ENCODE measurements at regions not wholly inside any gene's neighbourhood (a gene's known extent, or its start where the extent isn't known, plus 50 kb on each side); places are given as distances from the start of the nearest gene placed in this dataset.
A peak's percentile ranks its signal among the peaks of the same experiment; 100 is the strongest.
"Not testable (repeated sequence)": the region's sequence is repeated elsewhere in the genome, so short reads cannot be mapped to it uniquely, and the experiment has no call there.

GRCh38 chr1:228870041-228870713, 134.9 kb downstream of the RHOU start:
- no peak for DNase-seq

GRCh38 chr1:228871314-228872061, 136.2 kb downstream of the RHOU start:
- no peak for DNase-seq

GRCh38 chr1:228872080-228872479, 136.8 kb downstream of the RHOU start:
- no peak for DNase-seq

GRCh38 chr1:228873709-228874108, 138.4 kb downstream of the RHOU start:
- DNase-seq, result no peak

- no peak for DNase-seq
Measured at GRCh38 chr1:228875741-228876140, 140.5 kb downstream of the RHOU start.

GRCh38 chr1:228876187-228876586, 140.9 kb downstream of the RHOU start:
- DNase-seq, result no peak

- DNase-seq, result no peak
Measured at GRCh38 chr1:228879164-228879563, 143.9 kb downstream of the RHOU start.

GRCh38 chr1:228882041-228882770, 146.9 kb downstream of the RHOU start:
- DNase-seq, result no peak

GRCh38 chr1:228882771-228883450, 147.6 kb downstream of the RHOU start:
- no peak for DNase-seq

GRCh38 chr1:228883535-228883934, 148.3 kb downstream of the RHOU start:
- DNase-seq, result no peak

GRCh38 chr1:228884196-228884595, 148.9 kb downstream of the RHOU start:
- DNase-seq, result peak; percentile 11

- no peak for DNase-seq
Measured at GRCh38 chr1:228884615-228885566, 149.6 kb downstream of the RHOU start.

- no peak for DNase-seq
Measured at GRCh38 chr1:228885845-228886244, 150.6 kb downstream of the RHOU start.

- no peak for DNase-seq
Measured at GRCh38 chr1:228887101-228887500, 151.8 kb downstream of the RHOU start.

- no peak for DNase-seq
Measured at GRCh38 chr1:228887960-228888359, 152.7 kb downstream of the RHOU start.

GRCh38 chr1:228889289-228889688, 154.0 kb downstream of the RHOU start:
- DNase-seq, result peak; percentile 37

- no peak for DNase-seq
Measured at GRCh38 chr1:228891272-228892034, 156.2 kb downstream of the RHOU start.

GRCh38 chr1:228892200-228892599, 156.9 kb downstream of the RHOU start:
- DNase-seq, result not testable (repeated sequence)

GRCh38 chr1:228894442-228894989, 159.2 kb downstream of the RHOU start:
- DNase-seq, result no peak

GRCh38 chr1:228897901-228898300, 162.6 kb downstream of the RHOU start:
- no peak for DNase-seq

GRCh38 chr1:228898582-228898992, 163.3 kb downstream of the RHOU start:
- no peak for DNase-seq
